HG03432 (cell line): ENCODE measurements at regions not wholly inside any gene's neighbourhood (a gene's known extent, or its start where the extent isn't known, plus 50 kb on each side); places are given as distances from the start of the nearest gene placed in this dataset.

Source experiments
- ATAC-seq: cut with Tn5 transposase; IDR thresholded peaks from one replicate; pipeline ENCODE4 v1.9.1; 2021; ENCODE audit warnings: mild to moderate bottlenecking, moderate library complexity; ENCODE audit not compliant: unreplicated experiment

- no peak for ATAC-seq
Observed at GRCh38 chr2:199707593-199708185, 143.3 kb downstream of the FTCDNL1 start.

- ATAC-seq: no peak
Observed at GRCh38 chr2:199705538-199705937, 145.5 kb downstream of the FTCDNL1 start.

- peak; percentile 72 for ATAC-seq
Observed at GRCh38 chr2:199704358-199705238, 146.4 kb downstream of the FTCDNL1 start.

- ATAC-seq: no peak
Observed at GRCh38 chr2:199703199-199703598, 147.8 kb downstream of the FTCDNL1 start.

GRCh38 chr2:199697469-199697868 lies 153.5 kb downstream of the FTCDNL1 start:
- no peak for ATAC-seq

GRCh38 chr2:199696048-199696447 lies 154.9 kb downstream of the FTCDNL1 start:
- ATAC-seq: no peak

- ATAC-seq: no peak
Observed at GRCh38 chr2:199693861-199694260, 157.1 kb downstream of the FTCDNL1 start.

GRCh38 chr2:199692489-199692888 lies 158.5 kb downstream of the FTCDNL1 start:
- ATAC-seq: no peak

GRCh38 chr2:199690225-199690624 lies 160.8 kb downstream of the FTCDNL1 start:
- ATAC-seq: no peak

- ATAC-seq: no peak
Observed at GRCh38 chr2:199685669-199686068, 165.3 kb downstream of the FTCDNL1 start.

GRCh38 chr2:199684832-199685231 lies 166.2 kb downstream of the FTCDNL1 start:
- no peak for ATAC-seq

GRCh38 chr2:199684168-199684567 lies 166.8 kb downstream of the FTCDNL1 start:
- no peak for ATAC-seq

- ATAC-seq: no peak
Observed at GRCh38 chr2:199682001-199682400, 169.0 kb downstream of the FTCDNL1 start.

- no peak for ATAC-seq
Observed at GRCh38 chr2:199680482-199680881, 170.5 kb downstream of the FTCDNL1 start.

- no peak for ATAC-seq
Observed at GRCh38 chr2:199679883-199680282, 171.1 kb downstream of the FTCDNL1 start.

- no peak for ATAC-seq
Observed at GRCh38 chr2:199677881-199678280, 173.1 kb downstream of the FTCDNL1 start.

GRCh38 chr2:199668645-199669044 lies 182.3 kb downstream of the FTCDNL1 start:
- ATAC-seq: no peak

- peak; percentile 82 for ATAC-seq
Observed at GRCh38 chr2:199663157-199663556, 187.8 kb downstream of the FTCDNL1 start.

GRCh38 chr2:199662255-199662654 lies 188.7 kb downstream of the FTCDNL1 start:
- no peak for ATAC-seq

- ATAC-seq: no peak
Observed at GRCh38 chr2:199660167-199660566, 190.8 kb downstream of the FTCDNL1 start.

- ATAC-seq: no peak
Observed at GRCh38 chr2:199659207-199659606, 191.8 kb downstream of the FTCDNL1 start.

- ATAC-seq: peak; percentile 94
Observed at GRCh38 chr2:199646439-199646838, 188.7 kb upstream of the SATB2 start.
